Neural progenitor cell (in vitro differentiated cells): ENCODE measurements at regions not wholly inside any gene's neighbourhood (a gene's known extent, or its start where the extent isn't known, plus 50 kb on each side); places are given as distances from the start of the nearest gene placed in this dataset.

Experiments used
- CTCF ChIP-seq: fragments of 200-600 bp; sonication (generic); IDR thresholded peaks from 2 replicates; pipeline ENCODE4 v1.5.1; 2017; ENCODE audit warnings: antibody characterized with exemption, mild to moderate bottlenecking
- EZH2phosphoT487 ChIP-seq: fragments of 200-600 bp; sonication (generic); IDR thresholded peaks from 2 replicates; pipeline ENCODE4 v1.6.1; 2017; ENCODE audit warnings: antibody characterized with exemption

- TF ChIP-seq CTCF (no peak), EZH2phosphoT487 (no peak)
Observed at GRCh38 chr19:28322491-28322890, 890.5 kb downstream of the UQCRFS1 start.
